H1 (cell line): ENCODE measurements at regions not wholly inside any gene's neighbourhood (a gene's known extent, or its start where the extent isn't known, plus 50 kb on each side); places are given as distances from the start of the nearest gene placed in this dataset.

Experiments
- CTCF ChIA-PET: fragments of 300-600 bp; sonication (Branson Sonifier 250); formaldehyde crosslinking; loops from one replicate; lab custom pipeline; 2021; ENCODE audit not compliant: partially characterized antibody; lab: Charles Lee
- POLR2A ChIA-PET: fragments of 300-600 bp; sonication (Branson Sonifier 250); formaldehyde crosslinking; loops from one replicate; lab custom pipeline; 2021; ENCODE audit warnings: inconsistent platforms; ENCODE audit not compliant: partially characterized antibody; lab: Charles Lee
- DNase-seq, 2 experiments: peaks; one replicate each; pipeline versions ENCODE4 v3.0.0 to v3.0.0-alpha.2; 2010 to 2022; ENCODE audit warnings: low spot score in 2 of 2, low read depth in 1 of 2, mixed read lengths in 1 of 2
- FAIRE-seq: peaks from 2 replicates; lab custom pipeline; 2011; peaks lifted over from hg19 to GRCh38; lab: Jason Lieb, UNC
- H2AFZ ChIP-seq: 2 replicates; pipeline ENCODE4 v1.8.1; 2012; ENCODE audit warnings: low read length, inconsistent platforms
- H2AK5ac ChIP-seq: 2 replicates; pipeline ENCODE4 v1.6.1; 2013; ENCODE audit warnings: low read depth, low read length
- H2BK120ac ChIP-seq: replicated peaks from 2 replicates; pipeline ENCODE3; 2013; ENCODE audit warnings: low read depth, low read length, inconsistent platforms
- H2BK12ac ChIP-seq: 2 replicates; pipeline ENCODE4 v1.6.1; 2013; ENCODE audit warnings: low read depth, low read length
- H2BK15ac ChIP-seq: 2 replicates; pipeline ENCODE4 v1.6.1; 2013; ENCODE audit warnings: low read length
- H2BK20ac ChIP-seq: 2 replicates; pipeline ENCODE4 v1.6.1; 2013; ENCODE audit warnings: low read length
- H2BK5ac ChIP-seq: 2 replicates; pipeline ENCODE4 v1.6.1; 2013; ENCODE audit warnings: low read depth, low read length
- H3K14ac ChIP-seq: 2 replicates; pipeline ENCODE4 v1.6.1; 2013; ENCODE audit warnings: inconsistent platforms; ENCODE audit not compliant: insufficient read length
- H3K18ac ChIP-seq: 2 replicates; pipeline ENCODE4 v1.6.1; 2013; ENCODE audit warnings: low read length; ENCODE audit errors: extremely low read depth
- H3K23ac ChIP-seq: 2 replicates; pipeline ENCODE4 v1.6.1; 2013; ENCODE audit warnings: inconsistent platforms; ENCODE audit not compliant: insufficient read length
- H3K23me2 ChIP-seq: 2 replicates; pipeline ENCODE4 v1.6.1; 2013; ENCODE audit warnings: low read depth, low read length
- H3K27ac ChIP-seq: 2 replicates; pipeline ENCODE4 v1.6.1; 2011; ENCODE audit warnings: low read depth, low read length, inconsistent platforms
- H3K27me3 ChIP-seq, 4 experiments: replicated peaks in 1 of 4; 1 replicate in 1 of 4; 2 replicates in 3 of 4; pipeline versions ENCODE4 v1.6.1 to v1.8.1; 2011 to 2013; ENCODE audit warnings: low read length in 3 of 4, mild to moderate bottlenecking in 3 of 4, inconsistent platforms in 2 of 4, mixed read lengths in 2 of 4, moderate library complexity in 1 of 4; ENCODE audit not compliant: control insufficient read depth in 3 of 4, insufficient read depth in 3 of 4; ENCODE audit errors: extremely low read depth in 1 of 4
- H3K36me3 ChIP-seq, 4 experiments: 2 replicates each; pipeline versions ENCODE4 v1.6.1 to v1.8.1; 2011 to 2013; ENCODE audit warnings: mild to moderate bottlenecking in 4 of 4, low read length in 3 of 4, moderate library complexity in 2 of 4, control low read depth in 1 of 4, inconsistent platforms in 1 of 4; ENCODE audit not compliant: insufficient read depth in 4 of 4, control insufficient read depth in 2 of 4
- H3K4ac ChIP-seq: replicated peaks from 2 replicates; pipeline ENCODE3; 2013; ENCODE audit warnings: low read length, low read depth, mixed read lengths, inconsistent platforms; ENCODE audit not compliant: insufficient read length
- H3K4me1 ChIP-seq, 4 experiments: replicated peaks in 1 of 4; 1 replicate in 1 of 4; 2 replicates in 3 of 4; pipeline versions ENCODE4 v1.6.1 to v1.8.1; 2011 to 2013; ENCODE audit warnings: low read length in 3 of 4, inconsistent platforms in 2 of 4, mixed read lengths in 1 of 4; ENCODE audit not compliant: insufficient read depth in 4 of 4, control insufficient read depth in 3 of 4
- H3K4me2 ChIP-seq, 2 experiments: 2 replicates each; pipeline versions ENCODE4 v1.6.1 to v1.8.1; 2011 to 2013; ENCODE audit warnings: low read depth in 2 of 2, low read length in 2 of 2, control low read depth in 1 of 2, inconsistent platforms in 1 of 2, mild to moderate bottlenecking in 1 of 2; ENCODE audit not compliant: insufficient read depth in 1 of 2
- H3K4me3 ChIP-seq, 4 experiments: fragments of 200-600, 300-600 bp in 1 of 4; sonication (generic), shearing (Covaris generic), sonication (Bioruptor Twin) in 1 of 4; 2 replicates each; pipeline versions ENCODE4 v1.5.1 to v1.8.1; 2011 to 2016; ENCODE audit warnings: low read length in 4 of 4, low read depth in 3 of 4, control low read depth in 2 of 4, inconsistent platforms in 2 of 4, mild to moderate bottlenecking in 2 of 4, mixed read lengths in 1 of 4, moderate library complexity in 1 of 4; ENCODE audit not compliant: insufficient read depth in 2 of 4; ENCODE audit errors: extremely low read depth in 1 of 4
- H3K56ac ChIP-seq: replicated peaks from 2 replicates; pipeline ENCODE3; 2013; ENCODE audit warnings: low read depth, mild to moderate bottlenecking, mixed read lengths, low read length, inconsistent platforms; ENCODE audit not compliant: insufficient read length
- H3K79me1 ChIP-seq: 2 replicates; pipeline ENCODE4 v1.6.1; 2013; ENCODE audit warnings: low read depth, low read length, control low read depth
- H3K79me2 ChIP-seq, 2 experiments: 2 replicates each; pipeline versions ENCODE4 v1.6.1 to v1.8.1; 2012 to 2013; ENCODE audit warnings: low read length in 2 of 2, mild to moderate bottlenecking in 2 of 2, inconsistent platforms in 1 of 2; ENCODE audit not compliant: insufficient read depth in 2 of 2, control insufficient read depth in 1 of 2
- H3K9ac ChIP-seq, 4 experiments: replicated peaks in 1 of 4; 1 replicate in 1 of 4; 2 replicates in 3 of 4; pipeline versions ENCODE4 v1.6.1 to v1.8.1; 2011 to 2013; ENCODE audit warnings: low read depth in 3 of 4, low read length in 3 of 4, control low read depth in 2 of 4, mild to moderate bottlenecking in 2 of 4, moderate library complexity in 2 of 4, inconsistent platforms in 1 of 4; ENCODE audit errors: extremely low read depth in 1 of 4
- H3K9me3 ChIP-seq, 2 experiments: 2 replicates each; pipeline versions ENCODE4 v1.6.1 to v1.8.1; 2012 to 2013; ENCODE audit warnings: mild to moderate bottlenecking in 2 of 2, moderate library complexity in 2 of 2, control low read depth in 1 of 2, inconsistent platforms in 1 of 2, low read depth in 1 of 2, low read length in 1 of 2, mixed read lengths in 1 of 2; ENCODE audit not compliant: insufficient read depth in 2 of 2
- H4K20me1 ChIP-seq, 2 experiments: replicated peaks in 1 of 2; 2 replicates each; pipeline versions ENCODE3 to v1.8.1; 2011 to 2013; ENCODE audit warnings: inconsistent platforms in 2 of 2, low read length in 2 of 2, mild to moderate bottlenecking in 1 of 2; ENCODE audit not compliant: insufficient read depth in 2 of 2, control insufficient read depth in 1 of 2
- H4K5ac ChIP-seq: 2 replicates; pipeline ENCODE4 v1.6.1; 2013; ENCODE audit warnings: low read length, low read depth, mixed read lengths, inconsistent platforms; ENCODE audit not compliant: insufficient read length
- H4K8ac ChIP-seq: 2 replicates; pipeline ENCODE4 v1.8.0; 2013; ENCODE audit warnings: mild to moderate bottlenecking, moderate library complexity, low read length, inconsistent platforms; ENCODE audit not compliant: insufficient read depth; ENCODE audit errors: extremely low read depth
- H4K91ac ChIP-seq: replicated peaks from 2 replicates; pipeline ENCODE3; 2013; ENCODE audit warnings: low read length, mixed read lengths, inconsistent platforms; ENCODE audit not compliant: insufficient read length
- KDM4A ChIP-seq: IDR thresholded peaks from one replicate; pipeline ENCODE4 v1.7.1; 2012; ENCODE audit warnings: low read depth, mild to moderate bottlenecking, moderate library complexity, low read length, inconsistent platforms; ENCODE audit not compliant: severe bottlenecking
- KDM5A ChIP-seq: fragments of 200-600 bp; IDR thresholded peaks from 2 replicates; pipeline ENCODE4 v1.7.1; 2012; ENCODE audit warnings: mild to moderate bottlenecking, low read length, inconsistent platforms, mixed read lengths
- SAP30 ChIP-seq: fragments of 300-600 bp; sonication (generic); IDR thresholded peaks from 2 replicates; pipeline ENCODE4 v1.7.1; 2012; ENCODE audit warnings: low read length, moderate library complexity, mild to moderate bottlenecking, inconsistent platforms; ENCODE audit not compliant: insufficient read depth, insufficient replicate concordance
- TAF7 ChIP-seq: optimal IDR thresholded peaks from 2 replicates; pipeline ENCODE3; 2011; ENCODE audit warnings: low read depth, mild to moderate bottlenecking, inconsistent platforms, low read length, moderate library complexity, borderline replicate concordance
- WGBS, 2 experiments: shearing (Covaris generic) in 1 of 2; methylation state at CpG; one replicate each; pipeline versions ENCODE4 v1.1.6 to v1.1.7; 2013 to 2015; ENCODE audit warnings: low lambda C conversion rate in 2 of 2, mixed read lengths in 2 of 2, inconsistent platforms in 1 of 2, low coverage in 1 of 2, missing lambda C conversion rate in 1 of 2; ENCODE audit not compliant: insufficient replicate concordance in 2 of 2, insufficient coverage in 1 of 2, insufficient read length in 1 of 2; ENCODE audit errors: extremely low coverage in 1 of 2, missing lambda C conversion rate in 1 of 2; 5-methylcytosine and 5-hydroxymethylcytosine counted together

GRCh38 chr7:1340031-1340430, 107.4 kb downstream of the UNCX start:
- DNase-seq (no peak), FAIRE-seq (no peak)
- Histone ChIP-seq H2BK15ac (no peak overlapping the region), H2BK120ac (no peak overlapping the region), H3K9me3 (no peaks in the 10 kb centered on the region), H2BK12ac (no peak overlapping the region), H3K4me2 (no peak overlapping the region), H3K36me3 (no peaks in the 10 kb centered on the region), H3K4me3 (no peak overlapping the region), H3K79me1 (no peaks in the 10 kb centered on the region), H3K23me2 (no peaks in the 10 kb centered on the region), H2AK5ac (no peak overlapping the region), H3K14ac (no peak overlapping the region), H3K27me3 (no peaks in the 10 kb centered on the region), H4K20me1 (no peaks in the 10 kb centered on the region), H3K9ac (no peak overlapping the region), H4K5ac (no peak overlapping the region), H3K79me2 (no peaks in the 10 kb centered on the region), H3K18ac (no peak overlapping the region), H3K27ac (no peak overlapping the region), H2BK20ac (no peak overlapping the region), H2AFZ (no peak overlapping the region), H3K56ac (no peak overlapping the region), H4K91ac (no peak overlapping the region), H3K4me1 (no peaks in the 10 kb centered on the region), H4K8ac (peak overlapping the region; percentile 21; the same call in 1 of the 2 replicates), H3K4ac (no peak overlapping the region), H3K23ac (no peak overlapping the region), H2BK5ac (no peak overlapping the region)
- ChIA-PET POLR2A (no interaction called here), CTCF (no interaction called here)
- TF ChIP-seq SAP30 (no peak), KDM5A (no peak), KDM4A (no peak), TAF7 (no peak)
- WGBS, 2 experiments: 83% methylated on average over 3 of the region's 3 CpGs; no CpG with 5 or more reads in 1 of the 2 experiments
